ENCODE measurements at regions not wholly inside any gene's neighbourhood (a gene's known extent, or its start where the extent isn't known, plus 50 kb on each side); places are given as distances from the start of the nearest gene placed in this dataset.
"Not testable (repeated sequence)": the region's sequence is repeated elsewhere in the genome, so short reads cannot be mapped to it uniquely, and the experiment has no call there.

DNA sequence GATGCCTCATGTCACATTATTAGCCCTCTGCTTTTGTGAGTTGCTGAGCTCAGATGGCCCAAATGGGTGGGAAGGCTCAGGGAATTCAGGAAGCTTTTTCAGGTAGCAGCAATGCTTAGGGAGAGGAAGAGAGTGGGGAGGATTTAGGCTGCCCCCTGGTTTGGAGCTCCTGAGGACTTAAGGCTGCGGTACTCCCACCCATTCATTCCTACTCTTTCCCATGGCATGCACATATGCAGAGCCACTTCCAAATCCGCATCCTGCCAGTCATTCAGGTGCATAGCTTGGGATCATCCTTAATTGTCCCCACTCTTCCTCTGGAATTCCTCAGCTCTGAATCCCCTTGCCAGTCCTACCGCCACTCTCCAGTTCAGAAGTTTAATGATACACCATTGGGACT is 343.1 kb upstream of the FRG2C start:
- no peak overlapping the region for H3K23ac ChIP-seq (ENCODE audit: low read length in 2 of 2)
- H2BK5ac ChIP-seq (ENCODE audit: low read depth, low read length, poor library complexity, severe bottlenecking), result no peak overlapping the region
- no peaks in the 10 kb centered on the region for H3K4me1 ChIP-seq (ENCODE audit: control insufficient read depth, insufficient read depth, low read depth, low read length)
- H3K4ac ChIP-seq (ENCODE audit: low read depth in 1 of 2, low read length in 2 of 2), result no peak overlapping the region
- H4K91ac ChIP-seq (ENCODE audit: low read length), result no peak overlapping the region
- no peaks in the 10 kb centered on the region for H3K79me1 ChIP-seq (replicated peaks; ENCODE audit: low read length, poor library complexity, severe bottlenecking)
- no peak overlapping the region for H2AK5ac ChIP-seq (ENCODE audit: low read length, severe bottlenecking)
- H3K27me3 ChIP-seq (ENCODE audit: control insufficient read depth in 1 of 2, insufficient read depth in 1 of 2, low read length in 2 of 2), result peaks cover 0 to 68% of the 10 kb centered on the region in 2 experiments
- no peaks in the 10 kb centered on the region for H3K9me3 ChIP-seq (ENCODE audit: control insufficient read depth, low read length)
- no peak for DNase-seq
- H3K27ac ChIP-seq (ENCODE audit: low read length, poor library complexity, severe bottlenecking), result no peak overlapping the region
- no peak overlapping the region for H2BK120ac ChIP-seq (ENCODE audit: low read depth, low read length)
- H3K14ac ChIP-seq (ENCODE audit: low read length in 2 of 2), result no peak overlapping the region
- H2AFZ ChIP-seq (ENCODE audit: low read depth, low read length), result no peak overlapping the region
- H3K36me3 ChIP-seq (ENCODE audit: control insufficient read depth in 1 of 2, insufficient read depth in 2 of 2, low read depth in 1 of 2, low read length in 2 of 2), result no peaks in the 10 kb centered on the region
- H3K4me3 ChIP-seq (ENCODE audit: insufficient read depth in 1 of 2, low read depth in 1 of 2, low read length in 2 of 2), result no peak overlapping the region
- H3K4me2 ChIP-seq (ENCODE audit: low read length, poor library complexity, severe bottlenecking), result no peak overlapping the region
- no peak overlapping the region for H2BK15ac ChIP-seq (ENCODE audit: low read depth, poor library complexity, severe bottlenecking)
- H3K9ac ChIP-seq (ENCODE audit: low read length), result no peak overlapping the region
- 82% methylated on average over 3 of the region's 3 CpGs for WGBS
- H2BK12ac ChIP-seq (ENCODE audit: low read length in 2 of 2), result no peak overlapping the region
- no peak overlapping the region for H4K8ac ChIP-seq (ENCODE audit: low read length)
- no peak overlapping the region for H3K18ac ChIP-seq (ENCODE audit: low read depth in 1 of 2, low read length in 2 of 2)

DNA sequence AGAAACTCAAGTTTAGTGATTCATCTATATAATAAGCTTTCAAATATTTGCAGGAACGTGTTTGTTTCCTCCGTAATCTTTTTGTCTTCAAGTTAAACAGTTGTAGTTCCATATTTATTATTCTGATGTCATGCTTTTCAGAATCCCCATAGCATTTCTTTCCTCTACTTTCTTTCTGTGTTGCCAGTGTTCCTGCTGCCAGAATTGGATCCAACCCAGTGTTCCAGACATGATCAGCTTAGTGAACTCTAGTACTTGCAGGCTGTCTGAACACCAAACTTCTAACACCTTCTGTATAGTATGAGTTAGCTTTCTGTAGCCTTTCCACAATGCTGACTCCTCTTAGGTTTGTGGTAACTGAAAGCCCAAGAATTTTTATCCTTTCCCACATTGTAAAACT is 340.2 kb upstream of the FRG2C start:
- not testable (repeated sequence) for H3K4me1 ChIP-seq (ENCODE audit: control insufficient read depth, insufficient read depth, low read depth, low read length); H3K4me2 ChIP-seq (ENCODE audit: low read length, poor library complexity, severe bottlenecking); H3K4me3 ChIP-seq (ENCODE audit: insufficient read depth in 1 of 2, low read depth in 1 of 2, low read length in 2 of 2); H2AK5ac ChIP-seq (ENCODE audit: low read length, severe bottlenecking); H3K18ac ChIP-seq (ENCODE audit: low read depth in 1 of 2, low read length in 2 of 2); H3K9ac ChIP-seq (ENCODE audit: low read length); H3K14ac ChIP-seq (ENCODE audit: low read length in 2 of 2); H4K91ac ChIP-seq (ENCODE audit: low read length); H4K8ac ChIP-seq (ENCODE audit: low read length); H3K36me3 ChIP-seq (ENCODE audit: control insufficient read depth in 1 of 2, insufficient read depth in 2 of 2, low read depth in 1 of 2, low read length in 2 of 2); H3K9me3 ChIP-seq (ENCODE audit: control insufficient read depth, low read length); H2BK12ac ChIP-seq (ENCODE audit: low read length in 2 of 2); H3K79me1 ChIP-seq (replicated peaks; ENCODE audit: low read length, poor library complexity, severe bottlenecking); H3K4ac ChIP-seq (ENCODE audit: low read depth in 1 of 2, low read length in 2 of 2); H2BK120ac ChIP-seq (ENCODE audit: low read depth, low read length); H3K27ac ChIP-seq (ENCODE audit: low read length, poor library complexity, severe bottlenecking); H2AFZ ChIP-seq (ENCODE audit: low read depth, low read length); H2BK5ac ChIP-seq (ENCODE audit: low read depth, low read length, poor library complexity, severe bottlenecking); DNase-seq; H2BK15ac ChIP-seq (ENCODE audit: low read depth, poor library complexity, severe bottlenecking); H3K23ac ChIP-seq (ENCODE audit: low read length in 2 of 2)
- WGBS, result 83% methylated on average over 2 of the region's 2 CpGs
- peaks cover 0 to 69% of the 10 kb centered on the region in 2 experiments for H3K27me3 ChIP-seq (ENCODE audit: control insufficient read depth in 1 of 2, insufficient read depth in 1 of 2, low read length in 2 of 2)

DNA sequence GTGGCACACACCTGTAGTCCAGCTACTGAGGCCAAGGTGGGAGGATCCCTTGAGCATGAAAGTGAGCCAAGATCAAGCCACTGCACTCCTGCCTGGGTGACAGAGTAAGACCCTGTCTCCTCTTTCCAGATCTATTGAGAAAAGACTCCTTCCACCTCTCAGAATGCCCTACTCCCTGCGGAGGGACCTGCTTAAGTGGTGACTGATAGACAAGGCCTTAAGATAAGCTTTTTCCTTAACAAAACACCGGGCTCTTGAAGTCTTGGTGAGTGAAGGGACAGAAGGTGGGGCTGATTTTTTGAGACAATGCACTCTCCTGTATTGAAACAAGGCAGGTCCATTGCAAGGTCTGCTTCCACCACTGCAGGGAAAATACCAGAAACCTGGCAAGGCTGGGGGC is 338.4 kb upstream of the FRG2C start:
- Histone ChIP-seq H4K8ac (ENCODE audit: low read length) (no peak overlapping the region), H3K4me2 (ENCODE audit: low read length, poor library complexity, severe bottlenecking) (no peak overlapping the region), H2BK120ac (ENCODE audit: low read depth, low read length) (no peak overlapping the region), H2BK5ac (ENCODE audit: low read depth, low read length, poor library complexity, severe bottlenecking) (no peak overlapping the region), H3K18ac (ENCODE audit: low read depth in 1 of 2, low read length in 2 of 2) (no peak overlapping the region), H3K9ac (ENCODE audit: low read length) (no peak overlapping the region), H3K36me3 (ENCODE audit: control insufficient read depth in 1 of 2, insufficient read depth in 2 of 2, low read depth in 1 of 2, low read length in 2 of 2) (no peaks in the 10 kb centered on the region), H4K91ac (ENCODE audit: low read length) (no peak overlapping the region), H2BK15ac (ENCODE audit: low read depth, poor library complexity, severe bottlenecking) (no peak overlapping the region), H2AFZ (ENCODE audit: low read depth, low read length) (no peak overlapping the region), H2AK5ac (ENCODE audit: low read length, severe bottlenecking) (no peak overlapping the region), H2BK12ac (ENCODE audit: low read length in 2 of 2) (no peak overlapping the region), H3K23ac (ENCODE audit: low read length in 2 of 2) (no peak overlapping the region), H3K14ac (ENCODE audit: low read length in 2 of 2) (no peak overlapping the region), H3K27ac (ENCODE audit: low read length, poor library complexity, severe bottlenecking) (no peak overlapping the region), H3K79me1 (replicated peaks; ENCODE audit: low read length, poor library complexity, severe bottlenecking) (no peaks in the 10 kb centered on the region), H3K4me3 (ENCODE audit: insufficient read depth in 1 of 2, low read depth in 1 of 2, low read length in 2 of 2) (no peak overlapping the region), H3K4me1 (ENCODE audit: control insufficient read depth, insufficient read depth, low read depth, low read length) (no peaks in the 10 kb centered on the region), H3K27me3 (ENCODE audit: control insufficient read depth in 1 of 2, insufficient read depth in 1 of 2, low read length in 2 of 2) (peaks cover 0 to 80% of the 10 kb centered on the region in 2 experiments), H3K9me3 (ENCODE audit: control insufficient read depth, low read length) (no peaks in the 10 kb centered on the region), H3K4ac (ENCODE audit: low read depth in 1 of 2, low read length in 2 of 2) (no peak overlapping the region)
- WGBS, result 64% methylated on average over 2 of the region's 2 CpGs
- DNase-seq, result no peak

DNA sequence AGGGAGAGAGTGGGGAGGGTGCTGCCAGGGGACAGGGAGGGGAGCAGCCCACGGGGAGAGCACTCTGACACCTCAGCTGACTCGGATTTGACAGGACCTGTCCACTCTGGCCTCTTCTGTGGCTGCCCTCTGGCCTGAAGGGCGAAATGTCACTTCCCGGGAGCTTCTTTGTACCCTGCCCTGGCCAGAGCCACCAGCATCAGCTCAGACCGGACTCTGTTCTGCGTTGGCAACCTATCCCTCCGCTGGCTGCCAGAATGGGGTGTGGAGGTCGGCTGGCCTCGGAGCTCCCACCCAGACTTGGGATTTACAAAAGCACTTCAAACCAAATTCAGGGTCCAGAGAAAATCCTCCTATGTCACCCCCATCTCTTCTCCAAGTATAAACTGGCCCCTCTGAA is 336.7 kb upstream of the FRG2C start:
- Histone ChIP-seq H2AK5ac (ENCODE audit: low read length, severe bottlenecking) (no peak overlapping the region), H2BK120ac (ENCODE audit: low read depth, low read length) (no peak overlapping the region), H3K4me2 (ENCODE audit: low read length, poor library complexity, severe bottlenecking) (no peak overlapping the region), H3K9ac (ENCODE audit: low read length) (no peak overlapping the region), H2AFZ (ENCODE audit: low read depth, low read length) (no peak overlapping the region), H3K4ac (ENCODE audit: low read depth in 1 of 2, low read length in 2 of 2) (no peak overlapping the region), H3K79me1 (replicated peaks; ENCODE audit: low read length, poor library complexity, severe bottlenecking) (no peaks in the 10 kb centered on the region), H2BK12ac (ENCODE audit: low read length in 2 of 2) (no peak overlapping the region), H3K27me3 (ENCODE audit: control insufficient read depth in 1 of 2, insufficient read depth in 1 of 2, low read length in 2 of 2) (peaks cover 0 to 68% of the 10 kb centered on the region in 2 experiments), H3K18ac (ENCODE audit: low read depth in 1 of 2, low read length in 2 of 2) (no peak overlapping the region), H2BK5ac (ENCODE audit: low read depth, low read length, poor library complexity, severe bottlenecking) (no peak overlapping the region), H3K36me3 (ENCODE audit: control insufficient read depth in 1 of 2, insufficient read depth in 2 of 2, low read depth in 1 of 2, low read length in 2 of 2) (no peaks in the 10 kb centered on the region), H3K23ac (ENCODE audit: low read length in 2 of 2) (no peak overlapping the region), H2BK15ac (ENCODE audit: low read depth, poor library complexity, severe bottlenecking) (no peak overlapping the region), H3K14ac (ENCODE audit: low read length in 2 of 2) (no peak overlapping the region), H4K8ac (ENCODE audit: low read length) (no peak overlapping the region), H3K4me1 (ENCODE audit: control insufficient read depth, insufficient read depth, low read depth, low read length) (no peaks in the 10 kb centered on the region), H3K9me3 (ENCODE audit: control insufficient read depth, low read length) (no peaks in the 10 kb centered on the region), H4K91ac (ENCODE audit: low read length) (peak overlapping the region; percentile 23), H3K27ac (ENCODE audit: low read length, poor library complexity, severe bottlenecking) (no peak overlapping the region), H3K4me3 (ENCODE audit: insufficient read depth in 1 of 2, low read depth in 1 of 2, low read length in 2 of 2) (no peak overlapping the region)
- DNase-seq, result no peak
- 68% methylated on average over 9 of the region's 9 CpGs for WGBS

All from mesenchymal stem cell (in vitro differentiated cells and primary cell).